ENCODE measurements at regions not wholly inside any gene's neighbourhood (a gene's known extent, or its start where the extent isn't known, plus 50 kb on each side); places are given as distances from the start of the nearest gene placed in this dataset.
"Not testable (repeated sequence)": the region's sequence is repeated elsewhere in the genome, so short reads cannot be mapped to it uniquely, and the experiment has no call there.

DNA sequence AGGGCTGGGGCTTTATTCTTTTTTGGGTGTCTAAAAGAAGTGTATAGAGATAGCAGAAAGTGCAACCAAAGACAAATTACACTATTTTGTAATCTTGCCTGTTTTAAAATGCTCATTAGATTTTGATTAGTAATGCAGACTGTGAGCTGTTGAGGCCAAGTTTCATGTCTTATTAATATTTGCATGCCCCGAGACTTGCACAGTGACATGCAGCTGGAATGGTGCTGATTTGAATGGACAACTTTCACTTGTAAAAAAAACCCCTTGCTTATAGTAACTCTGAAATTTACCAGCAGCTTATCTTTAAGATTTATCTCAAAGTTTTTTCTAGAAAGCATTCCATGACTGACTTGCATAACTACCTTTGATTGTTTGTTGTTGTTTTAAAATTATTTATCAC, 835.1 kb upstream of the IGFBP7 start (continued):
- TF ChIP-seq, protein P1, sequence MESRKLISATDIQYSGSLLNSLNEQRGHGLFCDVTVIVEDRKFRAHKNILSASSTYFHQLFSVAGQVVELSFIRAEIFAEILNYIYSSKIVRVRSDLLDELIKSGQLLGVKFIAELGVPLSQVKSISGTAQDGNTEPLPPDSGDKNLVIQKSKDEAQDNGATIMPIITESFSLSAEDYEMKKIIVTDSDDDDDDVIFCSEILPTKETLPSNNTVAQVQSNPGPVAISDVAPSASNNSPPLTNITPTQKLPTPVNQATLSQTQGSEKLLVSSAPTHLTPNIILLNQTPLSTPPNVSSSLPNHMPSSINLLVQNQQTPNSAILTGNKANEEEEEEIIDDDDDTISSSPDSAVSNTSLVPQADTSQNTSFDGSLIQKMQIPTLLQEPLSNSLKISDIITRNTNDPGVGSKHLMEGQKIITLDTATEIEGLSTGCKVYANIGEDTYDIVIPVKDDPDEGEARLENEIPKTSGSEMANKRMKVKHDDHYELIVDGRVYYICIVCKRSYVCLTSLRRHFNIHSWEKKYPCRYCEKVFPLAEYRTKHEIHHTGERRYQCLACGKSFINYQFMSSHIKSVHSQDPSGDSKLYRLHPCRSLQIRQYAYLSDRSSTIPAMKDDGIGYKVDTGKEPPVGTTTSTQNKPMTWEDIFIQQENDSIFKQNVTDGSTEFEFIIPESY (CRISPR knock-in tag; IDR thresholded peaks at IDR 0.05) = no peak
- no peak for TF ChIP-seq SAP130 (CRISPR knock-in tag; IDR thresholded peaks at IDR 0.05; ENCODE audit: low read depth)
- TF ChIP-seq NR2F2 (IDR thresholded peaks at IDR 0.05; ENCODE audit: borderline replicate concordance, low read depth) = no peak

DNA sequence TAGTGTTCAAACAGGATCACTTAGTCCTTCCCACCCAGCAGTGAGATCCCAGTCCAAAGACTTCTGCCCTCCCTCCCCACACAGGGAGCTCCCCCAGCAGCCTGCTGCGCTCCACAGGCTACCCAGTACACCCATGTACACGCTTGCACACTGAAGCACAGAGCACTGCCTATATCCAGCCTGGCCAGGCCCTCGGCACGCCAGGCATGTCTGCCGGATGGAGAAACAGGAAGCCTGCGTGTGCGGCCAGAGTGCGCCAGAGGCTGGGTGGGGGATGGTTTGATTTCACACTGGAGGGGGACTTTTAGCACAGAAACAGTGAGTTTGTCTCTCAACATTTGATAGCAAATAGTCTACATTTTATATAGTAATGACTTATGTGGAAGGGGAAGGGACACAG, 833.5 kb upstream of the IGFBP7 start:
- H3K27me3 ChIP-seq (ENCODE audit: control insufficient read depth in 1 of 2, insufficient read depth in 2 of 2, low read length in 2 of 2) = no peaks in the 10 kb centered on the region
- WGBS (ENCODE audit: low lambda C conversion rate) = 18% methylated on average over 6 of the region's 8 CpGs
- H3K79me2 ChIP-seq (ENCODE audit: insufficient read depth, low read length) = no peaks in the 10 kb centered on the region
- ATAC-seq (peak; percentile 59; the same call in 2 of the 3 replicates), FAIRE-seq (no peak), DNase-seq (ENCODE audit: low spot score) (no peak)
- no TSS peak for BruUV-seq (replicated peaks)
- no peak overlapping the region for H3K4me2 ChIP-seq (ENCODE audit: low read depth, low read length)
- H3K4me1 ChIP-seq (ENCODE audit: insufficient read depth, low read length) = no peaks in the 10 kb centered on the region
- no peaks in the 10 kb centered on the region for H4K20me1 ChIP-seq (ENCODE audit: insufficient read depth, low read length)
- H3K9me3 ChIP-seq (ENCODE audit: low read length) = no peaks in the 10 kb centered on the region
- intact Hi-C loops (cut with micrococcal nuclease; ENCODE audit: unreplicated experiment) = no loop called here
- H3K4me3 ChIP-seq (replicated peaks in 1 of 3; ENCODE audit: insufficient read depth in 1 of 3, low read depth in 2 of 3, low read length in 3 of 3) = no peak overlapping the region
- in situ Hi-C loops (cut with HindIII; ENCODE audit: extremely low pct_ligation_motif_present, low pct_unique_long_range_greater_than_20kb) = no loop called here
- TF ChIP-seq HNRNPUL1 (IDR thresholded peaks at IDR 0.05; ENCODE audit: low read depth, low read length) = no peak
- no peak for TF ChIP-seq POLR2AphosphoS2 (IDR thresholded peaks at IDR 0.05; ENCODE audit: low read depth, low read length)
- no peak for TF ChIP-seq ZNF234 (CRISPR knock-in tag; conservative IDR thresholded peaks at IDR 0.05)
- CTCF ChIA-PET (ENCODE audit: low intra/inter-chr PET ratio, low total read pairs) = no interaction called here
- no peak overlapping the region for H2AFZ ChIP-seq (ENCODE audit: low read length)
- H3K36me3 ChIP-seq (replicated peaks in 1 of 2; ENCODE audit: control insufficient read depth in 1 of 2, insufficient read depth in 2 of 2, low read length in 2 of 2) = no peaks in the 10 kb centered on the region
- H3K9ac ChIP-seq (ENCODE audit: insufficient read depth, low read depth, low read length) = no peak overlapping the region
- H3K27ac ChIP-seq (ENCODE audit: extremely low read length, insufficient read depth, low read length) = no peak overlapping the region
- POLR2A ChIA-PET = no interaction called here

DNA sequence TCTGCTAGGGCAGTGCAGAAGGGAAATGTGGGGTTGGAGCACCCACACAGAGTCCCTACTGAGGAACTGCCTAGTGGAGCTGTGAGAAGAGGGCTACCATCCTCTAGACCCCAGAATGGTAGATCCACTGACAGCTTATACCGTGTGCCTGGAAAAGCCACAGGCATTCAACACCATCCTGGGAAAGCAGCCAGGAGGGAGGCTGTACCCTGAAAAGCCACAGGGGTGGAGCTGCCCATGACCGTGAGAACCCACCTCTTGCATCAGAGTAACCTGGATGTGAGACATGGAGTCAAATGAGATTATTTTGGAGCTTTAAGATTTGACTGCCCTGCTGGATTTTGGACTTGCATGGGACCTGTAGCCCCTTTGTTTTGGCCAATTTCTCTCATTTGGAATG, 827.1 kb upstream of the IGFBP7 start:
- BruUV-seq (replicated peaks); H3K27ac ChIP-seq (ENCODE audit: extremely low read length, insufficient read depth, low read length); ATAC-seq; H3K9ac ChIP-seq (ENCODE audit: insufficient read depth, low read depth, low read length); FAIRE-seq; H3K27me3 ChIP-seq (ENCODE audit: control insufficient read depth in 1 of 2, insufficient read depth in 2 of 2, low read length in 2 of 2); H3K36me3 ChIP-seq (replicated peaks in 1 of 2; ENCODE audit: control insufficient read depth in 1 of 2, insufficient read depth in 2 of 2, low read length in 2 of 2); CTCF ChIA-PET (ENCODE audit: low intra/inter-chr PET ratio, low total read pairs); H4K20me1 ChIP-seq (ENCODE audit: insufficient read depth, low read length); H3K4me1 ChIP-seq (ENCODE audit: insufficient read depth, low read length); H2AFZ ChIP-seq (ENCODE audit: low read length); H3K79me2 ChIP-seq (ENCODE audit: insufficient read depth, low read length); POLR2A ChIA-PET; in situ Hi-C loops (cut with HindIII; ENCODE audit: extremely low pct_ligation_motif_present, low pct_unique_long_range_greater_than_20kb); DNase-seq (ENCODE audit: low spot score); H3K4me2 ChIP-seq (ENCODE audit: low read depth, low read length); H3K4me3 ChIP-seq (replicated peaks in 1 of 3; ENCODE audit: insufficient read depth in 1 of 3, low read depth in 2 of 3, low read length in 3 of 3); intact Hi-C loops (cut with micrococcal nuclease; ENCODE audit: unreplicated experiment): not testable (repeated sequence)
- H3K9me3 ChIP-seq (ENCODE audit: low read length) = peaks cover 40% of the 10 kb centered on the region
- WGBS (ENCODE audit: low lambda C conversion rate) = 20% methylated on average over 1 of the region's 2 CpGs

Data from HepG2 (cell line).